Activated naive CD4-positive, alpha-beta T cell treated with anti-CD3 and anti-CD28 coated beads for 36 hours (primary cell): ENCODE measurements at regions not wholly inside any gene's neighbourhood (a gene's known extent, or its start where the extent isn't known, plus 50 kb on each side); places are given as distances from the start of the nearest gene placed in this dataset.

Experiments
- CTCF ChIA-PET: fragments of 350-600 bp; sonication (Branson Sonifier 250); formaldehyde crosslinking; loops from one replicate; lab custom pipeline; 2021; ENCODE audit warnings: antibody characterized with exemption; lab: Charles Lee
- DNase-seq: peaks from one replicate; pipeline ENCODE4 v3.0.0-alpha.2; 2020
- H3K27ac Mint-ChIP-seq: one replicate; pipeline ENCODE4 v1.8.0; 2021; ENCODE audit warnings: mild to moderate bottlenecking, mixed read lengths
- H3K27me3 Mint-ChIP-seq: one replicate; pipeline ENCODE4 v1.8.0; 2021; ENCODE audit warnings: low read depth, mixed read lengths
- H3K36me3 Mint-ChIP-seq: one replicate; pipeline ENCODE4 v1.8.0; 2021; ENCODE audit warnings: low read depth, mixed read lengths
- H3K4me1 Mint-ChIP-seq: one replicate; pipeline ENCODE4 v1.8.0; 2021; ENCODE audit warnings: low read depth, mixed read lengths
- H3K4me3 Mint-ChIP-seq: one replicate; pipeline ENCODE4 v1.8.0; 2021; ENCODE audit warnings: mild to moderate bottlenecking, moderate library complexity, mixed read lengths
- H3K9me3 Mint-ChIP-seq: one replicate; pipeline ENCODE4 v1.8.0; 2021; ENCODE audit warnings: mixed read lengths
- intact Hi-C: fragments of 100-400 bp; cut with micrococcal nuclease; formaldehyde crosslinking; loops from one replicate; pipeline ENCODE4 v1.15.1; 2023

DNA sequence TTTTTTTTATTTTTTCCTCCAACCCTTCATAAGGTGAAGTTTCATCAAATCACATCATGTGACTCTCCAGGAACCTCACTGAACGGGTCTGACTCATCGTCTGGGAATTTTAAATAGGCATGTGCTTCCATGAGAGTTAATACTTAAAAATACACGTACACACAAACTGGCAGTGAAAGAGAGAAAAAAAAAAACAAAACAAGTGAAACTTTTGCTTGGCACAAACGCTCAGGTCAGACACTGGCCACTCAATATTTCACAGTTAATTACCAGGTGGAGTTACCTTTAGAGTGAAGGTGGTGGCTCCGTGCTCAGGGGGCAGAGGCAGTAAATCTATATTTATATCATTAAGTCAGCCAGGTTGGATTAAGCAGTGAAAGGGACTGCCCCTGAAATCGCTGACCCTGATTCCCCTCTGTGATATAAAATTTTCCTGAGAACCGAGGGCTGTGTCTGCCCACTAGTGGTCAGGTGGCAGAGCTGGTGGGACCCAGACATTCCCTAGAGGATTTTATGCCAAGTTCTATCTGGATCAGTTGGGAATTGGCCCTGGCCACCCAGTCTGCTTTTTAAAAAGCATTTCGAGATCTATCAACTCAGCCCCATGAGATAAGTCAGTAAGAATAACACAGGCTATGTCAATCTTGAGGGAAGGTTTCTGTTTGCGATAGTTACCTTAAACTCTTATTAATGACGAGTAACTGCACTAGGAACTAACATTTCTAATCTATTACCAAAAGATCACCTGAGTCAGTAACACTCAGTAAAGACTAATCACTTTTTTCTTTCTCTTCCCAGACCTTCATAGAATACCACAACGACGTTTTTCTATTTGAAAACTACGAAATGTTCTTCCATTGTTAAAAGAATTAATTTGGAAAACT lies 259.1 kb downstream of the HDGFL1 start:
- no peaks in the 10 kb centered on the region for H3K27me3 Mint-ChIP-seq
- no peaks in the 10 kb centered on the region for H3K9me3 Mint-ChIP-seq
- no peak overlapping the region for H3K4me3 Mint-ChIP-seq
- H3K27ac Mint-ChIP-seq = no peak overlapping the region
- no peak for DNase-seq
- CTCF ChIA-PET = no interaction called here
- no peaks in the 10 kb centered on the region for H3K4me1 Mint-ChIP-seq
- H3K36me3 Mint-ChIP-seq = no peaks in the 10 kb centered on the region
- intact Hi-C loops = no loop called here

DNA sequence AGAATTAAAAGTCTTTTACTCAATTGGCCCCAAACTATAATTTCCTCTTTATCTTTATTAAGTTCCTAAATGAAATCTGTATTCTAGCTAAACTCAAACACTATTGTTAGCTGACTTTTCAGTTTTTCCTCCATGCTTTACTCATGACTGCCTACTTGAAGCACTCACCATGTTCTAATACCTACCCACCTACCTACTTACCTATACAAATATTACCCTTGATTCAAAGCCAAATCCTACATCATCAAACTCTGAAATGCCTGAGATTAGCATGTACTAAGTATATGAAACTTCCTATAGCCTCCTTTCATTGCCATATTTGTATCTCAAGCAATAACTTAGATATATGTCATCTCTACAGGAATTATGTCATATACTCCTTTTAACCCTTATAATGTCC lies 259.7 kb downstream of the HDGFL1 start:
- Mint-ChIP-seq H3K4me3 (no peak overlapping the region), H3K4me1 (no peaks in the 10 kb centered on the region)
- intact Hi-C loops = no loop called here

DNA sequence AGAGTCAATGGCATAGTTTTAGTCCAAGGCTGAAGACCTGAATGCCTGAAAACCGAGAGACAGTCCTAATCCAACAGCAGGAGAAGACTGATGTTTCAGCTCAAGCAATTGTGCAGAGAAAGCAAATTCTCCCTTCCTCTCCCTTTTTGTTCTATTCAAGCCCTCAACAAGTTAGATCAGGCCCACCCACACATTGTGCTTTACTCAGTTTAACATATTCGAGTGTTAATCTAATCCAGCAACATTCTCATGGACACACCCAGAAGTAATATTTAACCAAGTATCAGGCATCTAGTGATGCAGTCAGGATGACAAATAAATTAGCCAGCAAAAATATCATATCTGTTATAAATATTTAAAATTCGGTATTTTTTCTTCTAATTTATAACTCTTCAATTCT lies 261.1 kb downstream of the HDGFL1 start:
- H3K36me3 Mint-ChIP-seq = peaks cover 4% of the 10 kb centered on the region
- peaks cover 4% of the 10 kb centered on the region for H3K9me3 Mint-ChIP-seq
- CTCF ChIA-PET = no interaction called here
- intact Hi-C loops = no loop called here
- no peak overlapping the region for H3K27ac Mint-ChIP-seq
- no peak for DNase-seq
- no peak overlapping the region for H3K4me3 Mint-ChIP-seq
- H3K27me3 Mint-ChIP-seq = no peaks in the 10 kb centered on the region
- no peaks in the 10 kb centered on the region for H3K4me1 Mint-ChIP-seq

More for the DNA sequence above, 259.7 kb downstream of the HDGFL1 start:
- Mint-ChIP-seq H3K9me3 (no peaks in the 10 kb centered on the region), H3K36me3 (no peaks in the 10 kb centered on the region), H3K27me3 (no peaks in the 10 kb centered on the region), H3K27ac (no peak overlapping the region)
- CTCF ChIA-PET = interaction anchor here (0.6 kb wide), 1 partner anchor 578 kb away, joined by 3 read pairs; no protein-coding TSS in a partner anchor
- no peak for DNase-seq

DNA sequence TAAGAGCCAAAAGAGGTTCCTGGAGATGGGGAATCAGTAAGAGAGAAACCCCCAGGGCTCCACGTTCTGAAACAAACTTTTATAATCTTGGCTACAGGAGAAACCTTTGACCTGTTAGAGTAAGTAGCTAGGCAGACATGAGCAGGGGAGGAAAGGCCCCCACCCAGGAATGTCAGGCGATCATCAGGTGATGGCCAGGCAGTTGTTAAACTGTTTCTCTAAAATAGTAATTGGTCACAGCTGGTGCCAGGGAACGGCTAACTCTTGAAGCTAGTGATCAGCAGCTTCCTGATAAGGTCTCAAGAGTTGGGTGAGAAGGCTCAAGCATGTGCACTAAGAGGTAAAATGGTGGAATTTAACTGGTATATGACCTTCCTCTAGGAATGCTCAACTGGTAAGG lies 263.8 kb downstream of the HDGFL1 start:
- Mint-ChIP-seq H3K9me3 (peaks cover 5% of the 10 kb centered on the region), H3K27ac (no peak overlapping the region), H3K4me1 (no peaks in the 10 kb centered on the region), H3K27me3 (no peaks in the 10 kb centered on the region), H3K4me3 (no peak overlapping the region), H3K36me3 (peaks cover 4% of the 10 kb centered on the region)
- CTCF ChIA-PET = no interaction called here
- no peak for DNase-seq
- intact Hi-C loops = no loop called here

DNA sequence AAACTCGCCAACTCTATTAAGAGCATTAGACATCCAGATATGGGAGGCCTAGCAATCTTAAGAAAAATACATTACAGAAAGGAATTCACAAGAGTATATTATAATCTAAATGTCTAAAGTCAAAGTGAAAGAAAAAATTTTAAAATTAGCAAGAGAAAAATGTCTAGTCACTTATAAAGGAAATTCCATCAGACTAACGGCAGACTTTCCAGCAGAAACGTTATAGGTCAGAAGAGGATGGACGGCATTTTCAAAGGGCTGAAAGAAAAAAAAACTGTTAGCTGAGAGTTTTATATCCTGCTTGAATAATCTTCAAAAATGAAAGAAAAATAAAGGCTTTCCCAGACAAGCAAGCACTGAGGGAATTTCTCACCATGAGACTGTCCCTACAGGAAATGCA lies 269.0 kb downstream of the HDGFL1 start:
- Mint-ChIP-seq H3K9me3 (peaks cover 16% of the 10 kb centered on the region), H3K36me3 (peaks cover 4% of the 10 kb centered on the region), H3K27ac (no peak overlapping the region), H3K4me3 (no peak overlapping the region), H3K4me1 (no peaks in the 10 kb centered on the region), H3K27me3 (no peaks in the 10 kb centered on the region)
- CTCF ChIA-PET = interaction anchor here (0.7 kb wide), 1 partner anchor 40 kb away, joined by 3 read pairs; no protein-coding TSS in a partner anchor
- DNase-seq = no peak
- intact Hi-C loops = no loop called here

DNA sequence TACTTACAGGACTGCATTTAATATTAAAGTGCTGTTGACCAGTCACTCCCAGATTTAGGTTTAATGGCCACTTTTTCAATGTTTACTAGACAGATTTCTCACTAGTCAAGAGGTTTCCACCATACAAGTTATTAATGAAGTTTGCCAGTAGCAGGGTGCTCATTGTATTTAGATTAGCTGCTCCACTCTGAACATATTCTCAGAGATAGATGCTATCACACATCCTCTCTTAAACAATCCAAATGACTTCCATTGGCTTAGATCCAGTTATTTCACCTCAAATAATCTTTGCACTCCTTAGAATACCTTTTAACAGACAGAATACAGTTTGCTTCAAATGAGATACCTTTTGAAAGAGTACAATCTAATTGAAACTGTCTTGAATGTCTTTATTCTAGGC lies 276.1 kb downstream of the HDGFL1 start:
- Mint-ChIP-seq H3K9me3 (peaks cover 1% of the 10 kb centered on the region), H3K27me3 (peaks cover 2% of the 10 kb centered on the region), H3K4me1 (no peaks in the 10 kb centered on the region), H3K27ac (no peak overlapping the region), H3K36me3 (no peaks in the 10 kb centered on the region), H3K4me3 (no peak overlapping the region)
- DNase-seq = no peak
- intact Hi-C loops = no loop called here
- CTCF ChIA-PET = no interaction called here

DNA sequence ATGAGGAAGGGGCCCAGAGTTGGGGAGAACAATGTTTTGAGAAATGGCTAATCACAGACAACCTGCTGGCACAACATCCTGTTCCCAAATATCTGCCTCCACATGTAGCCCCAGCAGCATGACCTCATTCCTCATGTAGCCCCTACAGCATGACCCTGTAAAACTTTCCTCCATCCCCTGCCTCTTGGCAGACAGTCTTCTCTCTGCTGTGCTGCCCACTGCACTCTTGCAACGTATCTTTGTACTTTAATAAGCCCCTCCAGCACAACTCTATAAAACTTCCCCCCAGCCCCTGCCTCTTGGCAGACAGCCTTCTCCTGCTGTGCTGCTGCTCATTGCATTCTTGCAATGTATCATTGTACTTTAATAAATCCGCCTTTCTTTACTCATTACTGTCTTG lies 278.8 kb downstream of the HDGFL1 start:
- no peak for DNase-seq
- Mint-ChIP-seq H3K4me1 (no peaks in the 10 kb centered on the region), H3K27me3 (peaks cover 2% of the 10 kb centered on the region), H3K36me3 (no peaks in the 10 kb centered on the region), H3K9me3 (no peaks in the 10 kb centered on the region), H3K4me3 (no peak overlapping the region), H3K27ac (no peak overlapping the region)
- CTCF ChIA-PET = no interaction called here
- intact Hi-C loops = no loop called here

DNA sequence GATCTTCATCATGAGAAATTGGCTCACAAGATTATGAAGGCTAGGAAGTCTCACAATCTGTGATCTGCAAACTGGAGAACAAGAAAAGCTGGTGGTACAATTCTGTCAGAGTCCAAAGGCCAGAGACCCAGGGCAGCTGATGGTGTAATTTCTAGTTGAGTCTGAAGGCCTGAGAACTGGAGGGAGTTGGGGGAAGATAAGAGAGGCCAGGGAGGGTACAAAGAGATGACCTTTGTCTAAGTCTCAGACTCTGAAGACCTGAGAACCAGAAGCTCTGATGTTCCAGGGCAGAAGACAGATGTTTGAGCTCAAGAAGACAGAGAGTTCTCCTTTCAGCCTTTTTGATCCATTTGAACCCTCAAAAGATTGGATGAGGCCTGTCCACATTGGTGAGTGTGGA lies 280.6 kb downstream of the HDGFL1 start:
- H3K27ac Mint-ChIP-seq = no peak overlapping the region
- H3K9me3 Mint-ChIP-seq = no peaks in the 10 kb centered on the region
- peaks cover 2% of the 10 kb centered on the region for H3K27me3 Mint-ChIP-seq
- intact Hi-C loops = no loop called here
- H3K36me3 Mint-ChIP-seq = no peaks in the 10 kb centered on the region
- DNase-seq = no peak
- H3K4me3 Mint-ChIP-seq = no peak overlapping the region
- no peaks in the 10 kb centered on the region for H3K4me1 Mint-ChIP-seq
- CTCF ChIA-PET = no interaction called here

DNA sequence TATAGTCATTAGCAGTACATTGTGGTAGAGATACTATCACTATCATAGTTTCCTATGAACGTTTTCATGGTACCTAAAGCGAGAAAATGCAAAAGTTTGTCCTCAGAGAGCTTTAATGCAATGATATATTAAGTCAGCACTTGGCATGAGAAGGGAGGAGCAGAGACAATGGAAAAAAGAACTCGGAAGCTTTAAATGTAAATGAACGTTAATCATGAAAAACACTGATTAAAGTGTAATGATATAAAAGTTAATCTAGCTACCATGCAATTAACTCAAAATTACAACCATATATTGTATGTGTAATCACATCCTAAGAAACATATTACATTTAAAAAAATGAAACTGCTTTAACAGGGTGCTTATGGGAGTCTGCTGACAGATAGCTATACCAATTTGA lies 282.7 kb downstream of the HDGFL1 start:
- Mint-ChIP-seq H3K27ac (no peak overlapping the region), H3K36me3 (no peaks in the 10 kb centered on the region), H3K27me3 (peaks cover 2% of the 10 kb centered on the region), H3K4me3 (no peak overlapping the region), H3K9me3 (peaks cover 2% of the 10 kb centered on the region), H3K4me1 (no peaks in the 10 kb centered on the region)
- DNase-seq = no peak
- CTCF ChIA-PET = no interaction called here
- intact Hi-C loops = no loop called here

DNA sequence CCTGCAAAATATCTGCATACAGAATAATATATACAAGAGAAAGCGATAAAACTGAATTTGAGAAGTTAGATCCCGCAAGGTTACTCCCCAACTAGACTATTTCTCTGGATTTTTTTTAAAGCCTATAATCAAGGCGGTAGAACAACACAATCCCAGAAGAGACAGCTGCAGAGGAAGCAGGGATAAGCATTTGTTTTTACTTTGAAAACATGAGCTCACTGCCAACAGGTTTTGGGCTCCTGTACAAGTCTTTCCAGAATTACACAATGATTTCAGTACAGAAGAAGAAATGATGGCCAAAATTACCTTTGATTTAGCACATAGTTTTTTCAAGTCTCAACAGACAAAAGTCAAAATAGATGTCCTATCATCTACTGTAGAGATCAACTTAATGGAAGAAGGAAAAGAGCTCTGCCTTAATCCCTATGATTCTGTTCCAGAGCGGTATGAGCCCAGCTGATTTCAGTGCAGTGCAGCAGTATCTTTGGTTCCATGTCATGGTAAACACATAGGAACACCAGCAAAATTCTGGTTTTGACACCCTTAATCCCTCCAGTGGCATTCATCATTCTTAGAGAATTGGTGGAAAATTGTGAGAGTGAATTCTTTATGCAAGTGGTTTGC lies 304.3 kb downstream of the HDGFL1 start:
- Mint-ChIP-seq H3K36me3 (no peaks in the 10 kb centered on the region), H3K27ac (no peak overlapping the region), H3K4me3 (no peak overlapping the region), H3K9me3 (peaks cover 4% of the 10 kb centered on the region), H3K27me3 (no peaks in the 10 kb centered on the region), H3K4me1 (no peaks in the 10 kb centered on the region)
- intact Hi-C loops = no loop called here
- CTCF ChIA-PET = no interaction called here
- no peak for DNase-seq

DNA sequence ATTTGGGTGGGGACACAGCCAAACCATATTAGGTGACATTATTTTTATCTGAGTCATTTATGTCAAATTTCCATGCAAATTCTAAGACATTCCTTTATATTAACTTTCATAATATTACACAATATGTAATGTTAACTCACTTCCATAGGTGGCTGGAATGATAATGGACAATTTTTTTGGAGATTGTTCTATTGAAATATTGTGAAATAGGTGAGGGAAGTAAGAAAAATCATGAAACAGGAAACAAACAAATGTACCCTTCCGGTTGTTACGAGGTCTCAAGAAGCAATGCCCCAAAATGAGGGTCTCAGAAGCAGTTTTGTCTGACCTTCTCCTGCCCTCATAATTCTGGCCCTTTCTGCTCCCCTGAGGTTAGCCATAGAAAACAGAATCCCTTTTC lies 306.5 kb downstream of the HDGFL1 start:
- Mint-ChIP-seq H3K4me1 (no peaks in the 10 kb centered on the region), H3K4me3 (no peak overlapping the region), H3K9me3 (no peaks in the 10 kb centered on the region), H3K36me3 (no peaks in the 10 kb centered on the region), H3K27me3 (no peaks in the 10 kb centered on the region), H3K27ac (no peak overlapping the region)
- intact Hi-C loops = no loop called here
- no peak for DNase-seq
- CTCF ChIA-PET = no interaction called here

DNA sequence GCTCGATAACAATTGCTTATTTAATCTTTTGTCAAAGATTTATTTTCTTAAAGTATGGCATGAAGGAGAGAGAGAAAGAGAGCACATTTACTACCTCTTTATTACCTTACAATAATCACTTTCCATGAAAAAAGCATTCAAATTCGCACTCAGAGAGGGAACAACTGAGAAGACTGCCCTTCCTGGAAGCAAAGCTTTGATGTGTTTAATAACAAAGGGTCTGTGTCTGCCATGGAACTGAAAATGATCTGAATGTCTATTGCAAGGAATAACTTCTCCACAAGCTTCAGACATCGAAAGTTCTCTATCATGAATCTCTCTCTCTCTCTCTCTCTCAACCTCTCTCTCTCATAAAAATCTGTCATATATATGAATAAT lies 308.9 kb downstream of the HDGFL1 start:
- CTCF ChIA-PET = interaction anchor here (0.6 kb wide), 1 partner anchor 40 kb away, joined by 3 read pairs; no protein-coding TSS in a partner anchor
- DNase-seq = no peak
- Mint-ChIP-seq H3K4me3 (no peak overlapping the region), H3K9me3 (no peaks in the 10 kb centered on the region), H3K27me3 (no peaks in the 10 kb centered on the region), H3K27ac (no peak overlapping the region), H3K4me1 (no peaks in the 10 kb centered on the region), H3K36me3 (no peaks in the 10 kb centered on the region)
- intact Hi-C loops = no loop called here

DNA sequence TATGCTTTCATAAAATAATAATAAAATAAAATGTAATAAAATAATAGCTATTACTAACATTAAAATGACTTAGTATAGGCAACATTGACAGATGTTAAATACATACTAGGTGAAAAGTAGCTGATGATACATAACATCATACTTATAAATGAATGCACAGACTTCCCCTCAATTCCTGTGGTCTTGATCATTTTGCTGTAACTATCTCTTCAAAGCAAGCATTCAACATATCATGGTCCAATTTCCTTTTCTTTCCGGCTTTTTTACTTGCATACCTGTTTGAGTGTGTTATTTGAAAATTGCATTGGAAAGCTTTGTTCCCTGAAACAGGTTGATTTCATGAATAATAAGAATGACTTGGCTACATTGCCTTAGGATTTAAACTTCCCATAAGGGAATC lies 309.3 kb downstream of the HDGFL1 start:
- CTCF ChIA-PET = interaction anchor here (0.6 kb wide), 1 partner anchor 40 kb away, joined by 3 read pairs; no protein-coding TSS in a partner anchor
- no peaks in the 10 kb centered on the region for H3K36me3 Mint-ChIP-seq

More for the DNA sequence above, 309.3 kb downstream of the HDGFL1 start:
- no peak for DNase-seq
- no peak overlapping the region for H3K4me3 Mint-ChIP-seq
- H3K4me1 Mint-ChIP-seq = no peaks in the 10 kb centered on the region
- no peaks in the 10 kb centered on the region for H3K9me3 Mint-ChIP-seq
- no peak overlapping the region for H3K27ac Mint-ChIP-seq
- H3K27me3 Mint-ChIP-seq = no peaks in the 10 kb centered on the region
- intact Hi-C loops = no loop called here
